GM11168 (cell line): ENCODE measurements at regions not wholly inside any gene's neighbourhood (a gene's known extent, or its start where the extent isn't known, plus 50 kb on each side); places are given as distances from the start of the nearest gene placed in this dataset.

Experiments used
- in situ Hi-C: fragments of 300-500 bp; cut with MboI; formaldehyde crosslinking; loops from one replicate; pipeline ENCODE4 v1.12.0; 2022; ENCODE audit warnings: low sequenced_read_pairs; ENCODE audit not compliant: unreplicated experiment

GRCh38 chr2:145095641-145096435 is 575.9 kb upstream of the ZEB2 start:
- in situ Hi-C loops, result no loop called here

DNA sequence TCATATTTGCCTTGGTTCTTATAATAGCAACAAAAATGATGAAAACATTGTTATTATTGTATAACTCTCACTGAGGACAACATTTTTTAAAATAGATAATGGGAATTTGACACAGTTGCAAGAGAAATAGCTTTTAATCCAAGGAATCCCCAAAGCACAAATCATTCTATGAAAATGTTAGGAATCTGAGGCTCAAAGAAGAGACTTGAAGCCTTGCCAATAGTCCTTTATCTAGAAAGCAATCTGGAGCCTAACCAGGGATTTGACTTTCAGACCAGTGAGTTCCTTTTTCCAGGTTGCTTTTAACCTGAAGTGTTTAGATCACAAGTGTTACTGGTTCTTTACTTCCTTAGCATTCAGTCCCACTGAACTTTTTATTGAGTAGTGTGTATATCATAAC is 574.5 kb upstream of the ZEB2 start:
- in situ Hi-C loops, result no loop called here

DNA sequence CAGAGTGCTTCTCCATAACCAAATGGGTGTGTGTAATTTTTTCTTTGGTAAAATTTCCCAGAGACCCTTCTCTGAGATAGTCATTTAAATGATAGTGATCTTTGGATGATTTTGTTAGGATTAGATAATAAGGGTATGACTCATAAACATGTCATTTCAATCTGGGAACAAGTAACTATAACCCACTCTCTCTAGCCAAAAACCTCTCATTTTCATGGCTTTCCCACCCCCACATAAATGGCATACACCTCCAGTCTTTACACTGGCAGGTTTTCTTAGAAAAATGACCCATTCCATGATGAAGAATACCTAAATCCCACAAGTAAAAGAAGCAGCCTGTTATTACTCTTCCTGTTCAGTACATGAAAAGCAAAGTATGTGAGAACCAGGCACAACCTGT is 572.0 kb upstream of the ZEB2 start:
- in situ Hi-C loops, result no loop called here

DNA sequence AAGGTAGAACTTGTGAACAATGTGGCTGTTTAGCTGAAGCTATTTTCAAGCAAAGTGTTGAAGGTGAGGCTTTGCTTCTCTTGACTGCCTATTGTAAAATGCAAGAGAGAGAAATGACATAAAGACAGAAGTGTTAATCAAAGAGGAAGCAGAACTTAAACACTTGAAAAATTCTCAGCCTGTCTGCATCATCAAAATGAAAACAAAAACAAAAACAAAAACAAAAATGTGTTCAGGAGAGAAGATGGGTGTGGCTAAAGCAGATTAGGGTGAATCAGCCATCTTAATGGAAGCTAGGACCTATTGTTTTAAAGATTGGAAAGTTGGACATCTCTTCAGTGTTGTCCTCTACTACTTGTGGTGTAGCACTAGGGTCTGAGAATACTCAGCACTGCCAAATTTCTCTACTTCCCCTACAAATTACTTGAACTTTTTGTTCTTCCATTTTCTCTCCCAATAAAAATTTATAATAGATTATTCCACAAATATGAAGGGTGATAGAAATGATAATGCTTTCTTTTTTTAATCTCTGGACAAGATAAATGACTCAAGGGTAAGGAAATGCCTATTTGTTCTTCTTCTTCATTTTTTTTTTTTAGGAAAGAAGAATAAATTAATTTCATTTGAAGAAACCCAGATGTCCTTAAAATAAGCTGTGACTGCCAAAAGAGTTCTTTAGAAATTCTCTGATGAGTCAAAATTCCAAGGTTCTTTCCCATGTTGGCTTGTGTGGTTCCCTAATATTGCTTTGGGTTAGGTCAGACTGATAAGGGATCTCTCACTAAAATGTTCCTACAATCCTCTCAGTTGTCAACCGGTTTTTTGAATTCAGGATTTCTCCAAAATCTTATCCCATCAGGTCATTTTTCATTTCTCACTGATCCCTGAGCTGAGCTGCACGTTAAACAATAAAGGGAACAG is 571.2 kb upstream of the ZEB2 start:
- in situ Hi-C loops, result no loop called here

DNA sequence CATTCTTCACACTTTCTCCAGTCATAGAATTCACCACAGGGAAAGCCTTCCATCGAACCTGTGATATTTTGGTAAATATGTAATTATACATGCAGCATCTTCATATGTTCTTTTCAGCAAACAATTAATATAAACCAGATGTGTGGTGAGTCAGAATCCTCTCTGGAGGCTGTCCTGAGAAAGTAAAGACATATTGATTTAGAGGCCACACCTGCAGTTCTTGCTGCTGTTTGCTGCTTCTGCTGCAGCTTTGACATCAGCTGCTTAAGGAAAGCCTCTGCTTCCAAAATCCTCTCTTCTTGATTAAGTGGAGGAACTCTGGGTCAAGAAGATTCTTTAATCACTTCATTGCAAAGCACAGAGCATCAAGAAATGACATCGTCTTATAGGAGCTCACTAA is 568.8 kb upstream of the ZEB2 start:
- in situ Hi-C loops, result no loop called here

DNA sequence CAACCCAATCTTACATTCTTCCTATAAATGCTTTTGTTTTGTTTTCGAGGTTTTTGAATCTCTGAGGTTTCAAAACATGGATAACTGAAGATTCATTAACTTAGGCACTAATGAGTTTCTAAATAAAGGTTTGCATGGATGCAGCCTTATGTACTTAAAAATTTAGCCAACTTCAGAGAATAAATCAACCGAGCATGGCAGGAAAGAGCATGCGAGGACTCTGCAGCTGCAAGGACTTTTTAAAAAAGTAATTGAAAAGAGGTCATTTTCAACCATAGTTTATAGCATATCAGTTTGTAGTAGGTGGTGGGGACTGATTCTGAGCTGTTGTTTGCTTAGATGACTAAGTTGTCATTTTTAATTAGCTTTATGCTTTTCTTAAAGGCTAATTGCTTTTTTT is 567.0 kb upstream of the ZEB2 start:
- in situ Hi-C loops, result no loop called here

- in situ Hi-C loops, result no loop called here
These were observed 565.7 kb upstream of the ZEB2 start for GRCh38 chr2:145085612-145086011.

- in situ Hi-C loops, result no loop called here
These were observed 560.5 kb upstream of the ZEB2 start for GRCh38 chr2:145080426-145080825.

DNA sequence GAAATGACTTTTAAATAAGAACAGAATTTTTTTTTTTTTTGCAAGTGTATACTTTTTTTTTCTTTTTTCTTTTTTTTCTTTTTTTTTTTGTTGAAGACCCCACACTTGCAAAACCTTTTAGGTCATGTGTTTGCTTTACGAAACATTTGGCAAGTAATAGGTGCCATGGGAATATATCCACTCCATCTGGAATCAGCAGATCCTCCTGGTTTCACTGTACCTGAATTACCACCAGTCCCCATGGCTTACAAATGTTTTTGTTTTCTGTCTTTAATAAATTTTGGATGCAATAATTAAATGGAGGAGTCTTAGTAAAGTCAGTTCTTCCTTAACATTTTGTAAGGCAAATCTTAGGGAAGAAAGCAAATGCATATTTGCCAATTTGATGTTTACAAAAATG is 559.7 kb upstream of the ZEB2 start:
- in situ Hi-C loops, result no loop called here

GRCh38 chr2:145078923-145079322 is 559.0 kb upstream of the ZEB2 start:
- in situ Hi-C loops, result no loop called here

- in situ Hi-C loops, result no loop called here
These were observed 556.2 kb upstream of the ZEB2 start for GRCh38 chr2:145076085-145076484.

- in situ Hi-C loops, result no loop called here
These were observed 555.6 kb upstream of the ZEB2 start for GRCh38 chr2:145075454-145076062.

DNA sequence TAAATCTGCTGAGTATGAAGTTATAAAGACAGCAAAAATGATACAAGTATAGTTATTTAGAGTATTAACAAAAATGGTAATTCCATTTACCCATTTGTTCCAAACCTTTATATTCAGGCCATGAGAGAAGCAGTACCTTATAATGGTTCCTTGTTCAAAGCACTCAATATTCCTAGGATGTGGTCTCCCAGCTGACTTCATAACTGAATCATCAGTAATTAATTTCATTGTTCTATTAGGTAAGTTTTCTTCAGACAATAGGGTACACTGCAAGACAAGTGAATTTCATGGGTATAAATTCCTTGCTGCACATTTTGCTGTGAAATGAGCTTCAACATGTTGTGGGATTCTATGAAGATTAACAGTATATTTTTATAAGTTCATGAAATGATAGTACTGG is 550.8 kb upstream of the ZEB2 start:
- in situ Hi-C loops, result no loop called here

GRCh38 chr2:145068509-145068908 is 548.6 kb upstream of the ZEB2 start:
- in situ Hi-C loops, result no loop called here

DNA sequence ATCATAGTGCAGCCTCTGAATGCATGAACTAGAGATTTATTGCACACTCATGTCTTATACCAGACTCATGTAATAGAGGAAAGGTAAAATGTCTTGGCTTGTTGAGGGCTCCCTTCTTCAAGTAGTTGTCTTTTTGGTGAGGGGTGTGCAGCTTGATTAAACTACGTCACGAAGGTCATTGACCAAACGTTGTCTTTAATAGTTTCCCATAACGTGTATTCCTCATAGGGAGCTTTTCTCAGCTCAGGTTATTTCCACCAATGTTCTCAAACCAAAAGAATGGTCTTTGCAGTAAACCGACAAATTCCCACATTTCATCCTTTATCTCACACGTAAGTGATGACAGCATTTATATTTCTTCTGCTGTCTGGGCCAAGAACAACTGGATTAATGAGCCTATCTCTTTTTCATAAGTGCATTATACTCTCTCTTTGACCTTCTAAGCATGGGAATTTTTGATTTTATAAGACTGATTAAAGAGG is 547.7 kb upstream of the ZEB2 start:
- in situ Hi-C loops, result no loop called here

- in situ Hi-C loops, result no loop called here
These were observed 547.1 kb upstream of the ZEB2 start for GRCh38 chr2:145066856-145067548.

DNA sequence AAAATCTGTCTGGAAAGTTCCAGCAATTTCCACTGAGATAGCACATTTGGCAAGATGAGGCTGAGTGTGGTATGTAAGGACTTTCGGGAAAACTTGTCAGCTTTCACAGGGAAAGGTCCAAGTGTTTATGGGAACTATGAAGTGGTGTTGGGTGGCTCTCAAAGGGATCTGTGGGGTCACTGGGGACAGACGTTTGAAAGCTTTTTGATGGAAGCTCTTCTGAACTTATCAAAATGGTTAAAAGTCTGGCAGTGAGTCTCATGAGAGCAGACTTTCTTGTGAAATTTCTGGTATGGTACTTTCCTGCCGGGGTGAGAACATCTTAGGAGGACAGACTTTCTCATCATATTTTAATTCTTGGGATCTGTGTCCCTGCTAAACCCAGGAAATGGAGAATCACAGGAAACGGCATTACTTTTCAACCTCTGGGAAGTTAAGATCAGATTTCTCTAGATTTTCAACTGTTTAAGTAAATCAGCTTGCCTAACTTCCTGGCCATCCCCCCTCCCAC is 546.3 kb upstream of the ZEB2 start:
- in situ Hi-C loops, result no loop called here

- in situ Hi-C loops, result no loop called here
These were observed 545.4 kb upstream of the ZEB2 start for GRCh38 chr2:145065342-145065741.

DNA sequence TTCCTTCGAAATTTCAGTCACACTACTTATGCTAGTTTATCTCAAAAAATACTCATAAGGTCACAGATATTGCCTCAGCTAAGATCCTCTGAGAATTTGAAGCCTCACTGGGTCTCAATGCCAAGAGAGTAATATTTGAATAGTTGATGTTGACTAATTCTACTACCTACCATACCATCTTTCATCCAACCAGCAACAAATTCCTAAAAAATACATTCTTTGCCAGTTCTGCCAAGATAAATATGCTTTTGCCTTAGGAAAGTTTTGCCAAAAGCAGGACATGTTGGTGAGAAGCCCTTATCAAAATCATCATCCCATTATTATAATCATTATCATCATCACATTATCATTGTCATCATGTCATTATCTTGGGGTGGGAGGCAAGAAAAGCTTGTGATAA is 544.6 kb upstream of the ZEB2 start:
- in situ Hi-C loops, result no loop called here

DNA sequence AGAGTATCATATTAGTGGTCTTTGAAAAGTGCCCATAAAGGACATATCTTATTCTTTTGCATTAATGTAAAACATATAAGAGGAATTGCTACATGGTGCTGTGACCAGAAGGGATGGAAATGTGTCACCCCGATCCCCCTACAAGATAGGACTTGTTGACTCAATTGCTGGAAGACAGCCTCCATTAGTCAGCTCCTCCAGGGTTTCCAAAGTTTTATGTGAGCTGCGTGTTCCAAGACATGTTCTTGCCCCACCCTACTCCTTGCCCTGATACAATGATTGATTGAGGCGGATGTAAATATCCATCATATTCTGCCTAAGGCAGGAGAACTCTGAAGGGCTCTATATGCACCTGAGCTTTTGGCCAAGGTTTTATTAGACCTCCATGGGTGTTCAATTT is 541.0 kb upstream of the ZEB2 start:
- in situ Hi-C loops, result no loop called here
